OCI-LY1 (cell line): ENCODE measurements at regions not wholly inside any gene's neighbourhood (a gene's known extent, or its start where the extent isn't known, plus 50 kb on each side); places are given as distances from the start of the nearest gene placed in this dataset.

Source experiments
- CTCF ChIP-seq: fragments of 200-600 bp; sonication (generic), shearing (Covaris generic); IDR thresholded peaks from 2 replicates; pipeline ENCODE4 v1.5.1; 2017; ENCODE audit warnings: mild to moderate bottlenecking, antibody characterized with exemption, low read length, moderate library complexity, mixed read lengths
- EZH2 ChIP-seq: fragments of 200-600 bp; sonication (generic), shearing (Covaris generic); IDR thresholded peaks from 2 replicates; pipeline ENCODE4 v1.8.0; 2017; ENCODE audit warnings: borderline replicate concordance, mixed run types, mild to moderate bottlenecking, antibody characterized with exemption, low read length, moderate library complexity, mixed read lengths

DNA sequence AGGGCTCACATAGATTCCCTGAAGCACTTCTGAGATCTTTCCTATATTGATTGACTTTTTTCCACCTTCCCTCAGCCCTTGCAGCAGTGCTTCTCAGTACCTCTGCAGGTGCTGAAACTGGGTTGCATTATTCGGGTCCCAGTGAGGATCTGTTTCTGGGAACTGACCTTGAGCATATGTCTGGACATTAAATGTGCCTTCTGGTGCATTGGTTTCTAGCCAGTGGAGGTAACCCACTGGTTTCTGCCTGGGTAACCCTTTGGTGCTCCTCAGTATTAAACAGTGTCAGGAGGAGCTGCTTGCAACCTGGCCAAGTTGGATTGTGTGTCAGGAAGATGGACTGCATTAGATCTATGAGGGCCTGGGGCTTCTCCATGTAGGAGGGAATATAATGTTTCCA, 213.3 kb upstream of the KCND2 start:
- TF ChIP-seq CTCF (no peak), EZH2 (no peak)
